Esophagus muscularis mucosa (tissue), 3 donors: ENCODE measurements at regions not wholly inside any gene's neighbourhood (a gene's known extent, or its start where the extent isn't known, plus 50 kb on each side); places are given as distances from the start of the nearest gene placed in this dataset.

Experiments
- POLR2A ChIP-seq: fragments of 450-650 bp; IDR thresholded peaks from one replicate; pipeline ENCODE4 v1.6.1; 2017; ENCODE audit warnings: antibody characterized with exemption, moderate library complexity, mild to moderate bottlenecking, low read depth
- TF ChIP-seq, protein P1 (sequence below), 3 experiments: fragments of 200-600 bp in 2 of 3; fragments of 450-650 bp in 1 of 3; sonication (generic) in 2 of 3; IDR thresholded peaks; one replicate each; pipeline ENCODE4 v1.5.1; 2017 to 2019; ENCODE audit warnings: antibody characterized with exemption in 3 of 3, mild to moderate bottlenecking in 2 of 3, moderate library complexity in 1 of 3

DNA sequence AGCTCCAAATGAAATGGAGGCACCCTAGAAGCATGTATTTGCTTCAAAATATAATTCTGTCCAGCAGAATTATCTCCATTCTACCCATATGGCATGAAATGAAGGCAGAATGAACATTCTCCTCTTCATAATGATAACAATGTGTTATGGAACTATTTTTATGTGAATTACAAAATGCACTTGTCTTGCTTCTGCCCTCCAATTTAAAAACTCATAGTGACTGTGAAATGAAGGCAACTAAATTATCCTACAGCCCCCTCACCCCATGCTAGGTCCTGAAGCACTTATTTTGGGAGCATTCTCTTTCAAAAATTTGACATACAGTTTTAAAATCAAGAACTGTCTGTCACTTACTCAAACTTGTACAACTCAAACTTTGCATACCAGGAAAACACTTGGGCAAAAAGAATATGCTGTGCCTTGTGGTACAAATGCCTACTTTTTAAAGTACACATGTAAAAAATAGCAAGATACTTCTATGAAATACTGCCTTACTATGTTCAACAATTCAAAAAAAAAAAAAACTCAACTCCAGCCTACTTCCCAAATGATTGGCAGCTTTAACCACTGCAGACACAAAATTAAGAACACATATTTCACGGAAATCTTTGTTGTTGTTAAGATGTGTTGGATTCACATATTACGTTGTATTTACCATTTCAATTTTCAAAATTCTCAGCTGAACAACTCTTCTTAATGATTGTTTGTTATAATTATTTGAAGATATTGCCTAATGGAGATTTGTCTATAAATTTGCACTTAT is 213.3 kb upstream of the NFIA start:
- TF ChIP-seq, protein P1, sequence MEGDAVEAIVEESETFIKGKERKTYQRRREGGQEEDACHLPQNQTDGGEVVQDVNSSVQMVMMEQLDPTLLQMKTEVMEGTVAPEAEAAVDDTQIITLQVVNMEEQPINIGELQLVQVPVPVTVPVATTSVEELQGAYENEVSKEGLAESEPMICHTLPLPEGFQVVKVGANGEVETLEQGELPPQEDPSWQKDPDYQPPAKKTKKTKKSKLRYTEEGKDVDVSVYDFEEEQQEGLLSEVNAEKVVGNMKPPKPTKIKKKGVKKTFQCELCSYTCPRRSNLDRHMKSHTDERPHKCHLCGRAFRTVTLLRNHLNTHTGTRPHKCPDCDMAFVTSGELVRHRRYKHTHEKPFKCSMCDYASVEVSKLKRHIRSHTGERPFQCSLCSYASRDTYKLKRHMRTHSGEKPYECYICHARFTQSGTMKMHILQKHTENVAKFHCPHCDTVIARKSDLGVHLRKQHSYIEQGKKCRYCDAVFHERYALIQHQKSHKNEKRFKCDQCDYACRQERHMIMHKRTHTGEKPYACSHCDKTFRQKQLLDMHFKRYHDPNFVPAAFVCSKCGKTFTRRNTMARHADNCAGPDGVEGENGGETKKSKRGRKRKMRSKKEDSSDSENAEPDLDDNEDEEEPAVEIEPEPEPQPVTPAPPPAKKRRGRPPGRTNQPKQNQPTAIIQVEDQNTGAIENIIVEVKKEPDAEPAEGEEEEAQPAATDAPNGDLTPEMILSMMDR (IDR thresholded peaks at IDR 0.05), result no peak
- TF ChIP-seq POLR2A, result no peak
